ENCODE measurements at regions not wholly inside any gene's neighbourhood (a gene's known extent, or its start where the extent isn't known, plus 50 kb on each side); places are given as distances from the start of the nearest gene placed in this dataset.
"Not testable (repeated sequence)": the region's sequence is repeated elsewhere in the genome, so short reads cannot be mapped to it uniquely, and the experiment has no call there.

DNA sequence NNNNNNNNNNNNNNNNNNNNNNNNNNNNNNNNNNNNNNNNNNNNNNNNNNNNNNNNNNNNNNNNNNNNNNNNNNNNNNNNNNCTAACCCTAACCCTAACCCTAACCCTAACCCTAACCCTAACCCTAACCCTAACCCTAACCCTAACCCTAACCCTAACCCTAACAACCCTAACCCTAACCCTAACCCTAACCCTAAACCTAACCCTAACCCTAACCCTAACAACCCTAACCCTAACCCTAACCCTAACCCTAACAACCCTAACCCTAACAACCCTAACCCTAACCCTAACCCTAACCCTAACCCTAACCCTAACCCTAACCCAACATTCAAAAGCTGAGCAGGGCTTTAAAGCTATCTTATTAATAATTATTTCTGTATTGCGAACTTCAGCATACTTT, 182.5 kb upstream of the FAM20C start:
- not testable (repeated sequence) for DNase-seq

DNA sequence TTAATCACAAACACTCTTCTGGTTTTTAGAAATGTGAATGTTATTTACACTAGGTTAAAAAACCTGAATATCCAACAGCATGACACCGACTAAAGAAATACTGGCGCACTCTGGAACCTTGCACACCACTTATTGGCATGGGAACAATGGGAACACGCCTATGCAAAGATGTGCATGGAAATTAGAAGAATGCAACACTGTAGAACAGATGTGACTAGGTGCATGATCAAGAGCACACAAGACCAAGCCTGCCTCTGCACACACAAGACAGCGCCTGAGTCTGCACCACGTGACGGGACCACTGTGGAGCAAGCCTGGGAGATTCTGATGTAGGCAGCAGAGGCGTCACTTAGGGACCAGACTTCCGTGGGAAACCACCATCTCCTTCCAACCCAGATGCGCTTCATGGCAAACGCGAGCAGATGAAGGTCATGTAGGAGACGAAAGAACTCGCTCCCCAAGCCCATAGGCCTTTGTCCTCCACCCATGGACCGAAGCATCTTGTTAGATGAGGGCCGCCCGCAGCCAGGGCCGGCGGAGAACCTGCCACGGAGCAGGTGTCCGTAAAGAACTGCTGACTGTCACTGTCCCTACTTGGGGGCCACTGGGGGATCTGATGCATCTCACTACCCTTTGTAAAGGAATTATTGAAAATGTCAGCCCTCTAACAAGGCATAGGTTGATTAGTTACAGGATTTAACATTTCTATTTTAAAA, 159.6 kb upstream of the FAM20C start:
- not testable (repeated sequence) for DNase-seq

GRCh38 chr7:35121-35541, 157.2 kb upstream of the FAM20C start:
- DNase-seq, result not testable (repeated sequence)

DNA sequence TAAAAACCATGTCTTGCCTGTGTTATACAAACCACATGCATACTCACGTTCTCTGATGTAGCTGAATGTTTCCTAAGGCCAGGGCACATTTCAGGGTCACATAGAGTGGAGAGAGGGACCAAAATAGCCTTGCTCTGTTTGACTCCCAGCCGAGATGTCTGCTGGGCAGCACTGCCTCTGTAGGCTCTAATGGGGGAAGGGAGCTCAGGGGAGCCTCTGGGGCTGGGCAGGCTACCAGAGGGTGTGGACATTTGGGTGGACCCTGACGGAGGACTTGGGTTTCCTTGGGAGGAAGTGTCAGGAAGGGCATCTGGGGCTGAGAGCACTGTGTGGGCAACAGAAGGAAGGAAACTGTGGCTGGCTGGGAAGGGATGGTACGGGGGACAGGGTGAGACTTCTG, 155.8 kb upstream of the FAM20C start:
- DNase-seq, result not testable (repeated sequence)

GRCh38 chr7:37656-38055, 154.7 kb upstream of the FAM20C start:
- DNase-seq, result not testable (repeated sequence)

GRCh38 chr7:38444-38843, 153.9 kb upstream of the FAM20C start:
- not testable (repeated sequence) for DNase-seq

DNA sequence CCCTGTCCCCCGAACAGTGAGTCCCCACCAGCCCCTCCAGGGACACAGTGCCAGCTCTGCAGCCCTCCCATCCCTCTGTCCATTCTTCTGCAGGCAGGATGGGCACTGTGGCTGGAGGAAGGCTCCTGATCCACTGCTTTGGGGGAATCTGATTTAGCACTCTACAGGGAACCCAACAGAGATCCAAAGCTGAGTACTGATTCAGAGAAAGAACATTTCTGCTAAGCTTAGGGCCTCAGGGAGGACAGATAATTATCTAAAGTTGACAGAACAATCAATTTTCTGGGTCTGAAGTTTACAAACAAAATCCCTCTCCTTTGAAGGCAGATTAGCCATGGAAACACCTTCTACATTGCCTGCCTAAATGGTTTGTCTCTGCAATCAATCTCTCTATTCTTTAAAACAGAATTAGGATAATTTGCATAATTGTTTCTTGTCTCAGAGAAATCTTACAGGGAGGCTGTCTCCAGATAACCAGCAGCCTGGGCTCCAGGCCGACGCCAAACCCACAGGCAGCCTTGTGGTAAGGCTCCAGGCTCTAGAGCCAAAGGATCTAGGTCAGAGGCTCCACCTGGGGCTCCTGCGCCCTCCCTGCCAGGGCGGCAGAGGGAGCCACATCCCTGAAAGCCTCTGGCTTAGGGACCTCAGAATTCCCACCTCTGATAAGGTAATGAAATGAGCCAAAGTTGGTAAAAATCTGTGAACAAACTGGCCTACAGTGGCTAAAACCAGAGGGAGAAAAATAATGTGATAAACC, 152.2 kb upstream of the FAM20C start:
- DNase-seq, result not testable (repeated sequence)

DNA sequence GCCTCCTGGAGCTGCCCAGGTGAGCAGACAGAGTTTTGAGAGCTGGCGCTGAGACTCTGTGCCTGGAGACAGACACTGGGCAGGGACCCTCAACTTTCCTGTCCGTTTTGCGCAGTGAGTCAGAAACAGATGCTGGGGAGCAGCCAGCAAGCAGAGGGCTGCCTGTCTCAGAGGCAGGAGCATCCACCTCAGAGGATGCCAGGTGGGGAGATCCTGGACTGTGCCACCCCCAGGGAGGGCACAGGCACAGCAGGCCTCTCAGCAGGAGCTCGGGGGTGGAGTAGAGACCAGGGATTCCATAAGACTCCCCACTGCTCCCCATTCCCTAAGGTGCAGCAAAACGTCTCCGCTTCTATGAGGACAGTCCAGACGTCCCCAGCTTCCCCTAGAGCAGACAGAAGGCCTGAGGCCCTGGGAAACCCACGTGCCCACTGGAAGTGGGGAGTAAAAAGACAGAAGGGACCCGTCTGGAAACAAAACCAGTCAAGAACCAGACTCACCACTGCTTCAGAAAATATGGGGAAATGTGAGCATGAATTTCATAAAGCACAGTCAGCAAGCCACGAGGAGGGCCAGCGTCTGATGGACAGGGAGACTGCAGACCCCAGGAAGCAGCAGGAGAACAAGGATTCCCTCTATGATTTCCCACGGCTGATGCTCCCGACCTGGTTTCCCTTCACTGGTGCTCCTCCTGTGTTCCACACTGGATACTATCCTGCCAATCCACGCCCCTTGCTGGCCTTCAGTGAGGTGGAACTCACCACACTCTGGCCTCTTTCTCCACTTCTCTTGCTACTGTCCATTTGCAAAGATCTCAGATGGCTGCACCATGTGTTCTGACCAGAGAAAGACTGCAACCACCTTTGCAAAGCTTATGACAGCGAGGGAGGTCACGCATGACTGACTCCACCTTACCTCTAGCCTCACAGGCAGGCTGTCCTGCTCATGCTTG, 151.3 kb upstream of the FAM20C start:
- no peak for DNase-seq

DNA sequence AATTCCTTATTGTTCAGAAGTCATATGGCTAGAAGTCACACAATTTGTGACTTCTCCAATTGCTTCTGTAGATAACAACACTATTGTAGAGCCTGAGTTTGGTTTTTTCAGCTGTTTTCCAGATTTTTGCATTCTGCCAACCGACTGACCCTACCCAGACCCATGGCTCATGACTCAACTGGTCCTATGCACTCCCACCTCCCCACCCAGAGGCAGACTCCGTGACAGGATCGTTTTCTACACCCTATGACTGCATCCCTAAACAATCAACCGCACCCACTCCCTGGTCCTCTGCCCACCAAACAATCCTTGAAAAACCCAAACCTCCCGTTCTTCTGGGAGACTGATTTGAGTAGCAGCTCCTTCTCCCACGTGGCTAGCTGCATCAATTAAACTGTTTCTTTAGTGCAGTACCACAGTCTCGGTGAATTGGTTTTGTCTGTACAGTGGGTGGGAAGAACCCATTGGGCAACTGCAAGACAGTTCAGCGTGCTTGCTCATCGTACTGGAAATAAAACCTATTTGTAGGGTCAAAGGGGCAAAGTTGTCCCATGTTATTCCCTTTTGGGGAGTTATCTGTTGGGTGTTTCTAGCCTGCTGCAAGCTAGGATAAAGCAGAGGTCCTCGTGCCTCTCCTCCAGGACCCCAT, 150.3 kb upstream of the FAM20C start:
- DNase-seq, result no peak

GRCh38 chr7:43791-44540, 148.4 kb upstream of the FAM20C start:
- DNase-seq, result no peak

DNA sequence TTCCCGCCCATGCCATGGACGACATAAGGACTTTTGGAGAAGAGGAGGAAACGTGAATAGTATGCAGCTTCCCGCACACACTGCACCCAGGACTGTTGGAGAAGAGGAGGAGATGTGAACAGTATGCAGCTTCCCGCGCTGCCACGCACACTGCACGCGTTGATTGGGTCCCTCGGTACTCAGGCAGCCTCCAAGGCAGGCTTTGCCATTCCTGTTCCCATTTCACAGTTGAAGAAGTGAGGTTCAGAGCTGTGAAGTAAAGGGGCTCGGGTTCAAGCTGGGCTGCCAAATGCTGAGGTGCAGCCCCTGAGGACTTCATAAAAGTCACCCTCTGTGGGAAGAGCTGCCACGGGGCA, 147.9 kb upstream of the FAM20C start:
- no peak for DNase-seq

- DNase-seq, result no peak
These were observed 147.0 kb upstream of the FAM20C start for GRCh38 chr7:45106-46090.

GRCh38 chr7:46123-46829, 146.1 kb upstream of the FAM20C start:
- no peak for DNase-seq

- DNase-seq, result no peak
These were observed 145.6 kb upstream of the FAM20C start for GRCh38 chr7:46830-47140.

DNA sequence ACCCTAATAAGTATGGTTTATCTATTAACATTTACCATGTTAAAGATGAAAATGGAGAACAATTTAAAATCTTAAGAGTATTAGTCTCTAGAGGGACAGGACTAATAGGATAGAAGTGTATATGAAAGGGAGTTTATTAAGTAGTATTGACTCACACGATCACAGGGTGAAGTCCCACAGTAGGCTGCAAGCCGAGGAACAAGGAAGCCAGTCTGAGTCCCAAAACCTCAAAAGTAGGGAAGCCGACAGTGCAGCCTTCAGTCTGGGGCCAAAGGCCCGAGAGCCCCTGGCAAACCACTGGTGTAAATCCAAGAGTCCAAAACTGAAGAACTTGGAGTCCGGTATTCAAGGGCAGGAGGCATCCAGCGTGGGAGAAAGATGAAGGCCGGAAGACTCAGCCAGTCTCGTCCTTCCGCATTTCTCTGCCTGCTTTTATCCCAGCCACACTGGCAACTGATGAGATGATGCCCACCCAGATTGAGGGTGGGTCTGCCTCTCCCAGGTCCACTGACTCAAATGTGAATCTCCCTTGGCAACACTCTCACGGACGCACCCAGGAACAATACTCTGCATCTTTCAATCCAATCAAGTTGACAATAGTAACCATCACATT, 140.8 kb upstream of the FAM20C start:
- no peak for DNase-seq

DNA sequence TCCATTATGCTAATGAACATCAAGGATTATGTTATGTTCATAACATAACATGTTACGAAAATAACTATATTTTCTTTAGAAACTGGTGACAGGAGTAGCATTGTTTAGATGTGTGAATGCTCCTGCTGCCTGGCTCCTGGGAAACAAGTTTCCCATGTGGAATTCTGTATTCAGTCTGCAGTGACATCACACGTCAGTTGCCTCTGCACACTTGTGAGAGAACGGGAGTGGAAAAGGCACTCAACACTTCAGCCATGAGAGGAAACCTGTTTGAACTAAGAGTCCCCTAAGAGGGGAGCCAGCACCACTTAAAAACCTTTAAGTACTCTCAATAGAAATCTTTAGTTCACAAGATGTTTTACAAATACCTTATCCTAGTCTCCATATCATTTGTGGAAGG, 140.3 kb upstream of the FAM20C start:
- no peak for DNase-seq

- DNase-seq, result no peak
These were observed 138.8 kb upstream of the FAM20C start for GRCh38 chr7:53531-53930.

GRCh38 chr7:54615-55014, 137.8 kb upstream of the FAM20C start:
- no peak for DNase-seq

DNA sequence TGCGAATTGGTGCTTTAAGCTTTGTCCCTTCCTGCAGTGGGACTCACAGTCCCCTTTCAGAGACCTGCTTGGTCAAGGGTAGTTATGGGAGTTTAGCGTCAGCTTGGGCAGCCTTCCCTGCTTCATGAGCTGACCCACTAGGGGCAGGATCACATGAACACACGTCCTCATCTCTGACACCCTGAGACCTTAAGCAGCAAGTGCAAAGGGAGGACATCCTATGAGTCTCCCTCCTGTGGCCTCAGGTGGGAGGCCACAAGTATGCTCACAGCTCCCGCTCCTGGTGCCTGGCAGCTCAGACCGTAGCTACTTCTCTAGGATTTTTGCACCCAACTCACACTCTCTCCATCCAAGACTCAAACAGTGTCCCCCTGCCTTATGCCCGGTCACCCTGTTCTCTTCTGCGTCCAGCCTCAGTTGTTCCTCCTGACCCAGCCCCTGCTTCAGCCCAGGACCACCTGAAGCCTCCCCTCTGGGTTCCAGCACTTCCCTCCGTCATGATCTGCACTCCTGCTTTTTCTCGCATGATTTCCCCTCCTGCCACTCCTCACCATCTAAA, 136.6 kb upstream of the FAM20C start:
- DNase-seq, result no peak
